Hematopoietic multipotent progenitor cell (in vitro differentiated cells): ENCODE measurements at regions not wholly inside any gene's neighbourhood (a gene's known extent, or its start where the extent isn't known, plus 50 kb on each side); places are given as distances from the start of the nearest gene placed in this dataset.
"Not testable (repeated sequence)": the region's sequence is repeated elsewhere in the genome, so short reads cannot be mapped to it uniquely, and the experiment has no call there.

Experiments used
- DNase-seq, 3 donors: peaks; one replicate each; pipeline ENCODE4 v3.0.0-alpha.2; 2011 to 2015; ENCODE audit warnings: low read depth in 2 of 3, low spot score in 2 of 3

DNA sequence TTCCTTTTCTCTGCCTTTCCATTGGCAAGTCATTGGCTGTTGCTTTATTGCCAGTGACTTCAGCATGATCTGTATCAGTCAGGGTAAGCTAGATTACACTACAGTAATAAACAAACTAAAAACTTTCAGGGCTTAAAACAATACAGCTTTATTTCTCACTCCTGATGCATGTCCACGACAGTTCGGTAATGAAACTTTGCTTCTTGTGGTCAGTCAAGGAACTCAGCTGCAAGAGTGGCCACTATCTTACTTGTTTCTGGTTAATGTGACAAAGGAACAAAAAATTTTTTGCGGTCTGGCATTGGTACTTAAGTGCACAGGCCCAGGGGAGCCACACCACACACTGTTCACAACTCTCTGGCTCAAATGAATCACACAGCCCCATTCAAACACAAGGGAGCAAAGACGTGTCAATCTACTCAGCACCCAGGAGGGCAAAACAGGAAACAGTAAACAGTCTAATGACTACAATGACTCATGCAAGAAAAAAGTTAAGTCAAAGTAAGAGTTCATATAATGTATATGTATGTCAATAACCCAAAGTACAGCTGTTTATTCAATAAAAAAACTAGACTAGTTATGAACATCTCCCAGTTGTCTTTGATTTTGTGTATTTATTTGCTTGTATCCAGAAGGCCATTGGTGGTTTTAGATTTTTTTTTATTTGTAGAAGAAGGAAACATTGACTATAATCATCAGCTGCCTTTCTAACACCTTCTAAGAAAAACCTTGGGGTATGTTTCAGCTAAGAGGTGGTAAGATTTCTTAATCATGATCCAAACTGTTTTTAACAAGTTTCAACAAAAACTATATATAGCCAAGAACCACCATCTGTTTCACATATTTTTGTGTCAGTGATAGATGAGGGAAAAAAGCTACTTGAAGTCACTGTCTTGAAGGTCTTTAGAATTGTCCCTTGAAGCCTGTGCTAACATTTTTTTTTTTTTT is 134.4 kb upstream of the FAM3C start:
- no peak for DNase-seq

DNA sequence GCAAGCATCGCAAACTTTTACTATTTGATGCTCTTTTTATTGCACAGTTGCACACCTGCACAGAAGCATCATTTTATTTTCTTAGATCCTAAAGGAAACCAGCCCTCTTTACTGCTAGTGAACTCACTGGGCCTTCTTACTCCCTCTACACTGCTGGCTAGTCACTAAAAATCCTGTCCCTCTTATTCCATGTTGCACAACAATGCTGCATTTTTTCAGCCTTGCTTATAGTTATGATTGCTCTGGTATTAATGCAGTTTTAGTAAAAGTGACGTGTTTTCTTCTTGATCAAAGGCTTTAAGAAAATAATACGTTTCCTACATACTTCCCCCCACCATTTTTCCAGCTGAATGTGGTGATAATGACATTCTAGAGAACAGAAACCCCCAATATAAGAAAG is 132.9 kb upstream of the FAM3C start:
- DNase-seq = no peak

DNA sequence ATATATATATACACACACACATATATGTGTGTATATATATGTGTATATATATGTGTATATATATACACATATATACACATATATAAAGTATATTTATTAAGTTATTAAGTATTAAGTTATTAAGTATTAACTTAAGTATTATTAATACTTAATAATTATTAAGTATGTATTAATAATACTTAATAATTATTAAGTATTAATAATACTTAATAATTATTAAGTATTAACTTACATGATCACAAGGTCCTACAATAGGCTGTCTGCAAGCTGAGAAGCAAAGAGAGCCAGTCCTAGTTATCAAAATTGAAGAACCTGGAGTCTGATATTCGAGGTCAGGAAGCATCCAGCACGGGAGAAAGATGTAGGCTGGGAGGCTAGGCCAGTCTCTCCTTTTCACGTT is 130.1 kb upstream of the FAM3C start:
- DNase-seq = not testable (repeated sequence)

DNA sequence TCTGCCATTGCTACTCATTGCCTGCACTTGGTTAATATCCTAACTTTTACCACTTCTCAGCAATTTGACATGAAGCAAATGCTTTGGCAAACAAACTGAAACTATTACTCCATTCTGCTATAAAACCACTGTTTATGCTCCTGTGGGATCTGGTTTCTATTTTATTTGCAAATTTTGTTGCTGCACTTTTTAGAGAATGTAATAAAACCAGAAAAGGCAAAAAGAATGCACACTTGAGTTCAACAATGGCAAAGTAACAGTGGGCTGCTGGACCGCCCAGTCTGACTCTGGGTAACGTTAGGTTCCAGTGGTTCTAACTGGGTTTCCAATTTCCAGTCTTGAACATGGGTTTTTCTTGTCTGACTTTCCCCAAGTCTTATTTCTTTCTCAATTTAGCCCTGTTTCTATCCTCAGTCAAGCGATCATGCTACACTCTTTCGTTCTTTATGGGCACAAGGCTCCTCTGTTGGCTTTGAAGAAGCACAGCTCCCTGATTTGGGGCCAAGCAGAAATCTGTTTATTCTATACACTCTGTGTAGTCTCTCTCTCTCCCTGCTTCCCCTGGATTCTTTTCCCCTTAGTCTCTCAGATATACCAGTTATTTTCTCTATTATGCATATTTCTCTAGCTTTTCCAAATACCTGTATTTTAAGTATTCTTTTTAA is 129.2 kb upstream of the FAM3C start:
- DNase-seq = no peak

DNA sequence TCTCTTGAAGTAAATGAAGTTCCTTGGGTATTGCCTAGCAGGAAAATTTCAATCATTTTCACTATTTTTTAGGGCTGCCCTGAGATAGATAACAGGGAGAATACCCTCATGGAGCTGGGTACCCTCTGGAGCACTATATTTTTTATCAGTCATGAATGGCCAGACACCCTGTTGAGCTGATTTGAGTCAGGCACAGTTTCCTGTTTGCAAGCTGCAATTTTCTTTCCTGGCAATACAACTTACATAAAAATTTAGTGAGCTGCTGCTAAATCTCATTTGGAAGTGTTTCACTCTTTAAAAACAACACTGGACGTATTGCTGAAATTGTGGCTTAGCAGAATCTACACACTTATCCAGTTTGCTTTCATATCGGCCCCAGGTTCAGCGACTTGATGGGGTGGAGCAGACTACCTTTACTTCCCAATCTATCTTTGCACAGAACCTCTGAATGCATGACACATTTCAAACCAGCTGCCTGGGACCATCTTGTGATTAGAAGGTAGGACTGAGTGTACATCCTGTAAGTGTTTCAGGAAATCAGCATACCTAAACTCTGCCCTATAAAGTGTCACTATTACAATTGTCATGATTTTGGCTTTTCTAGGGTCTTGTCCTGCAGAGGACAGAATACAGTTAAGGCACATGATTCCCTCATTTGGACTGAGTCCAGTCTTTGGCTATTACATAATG is 125.7 kb upstream of the FAM3C start:
- DNase-seq = no peak

DNA sequence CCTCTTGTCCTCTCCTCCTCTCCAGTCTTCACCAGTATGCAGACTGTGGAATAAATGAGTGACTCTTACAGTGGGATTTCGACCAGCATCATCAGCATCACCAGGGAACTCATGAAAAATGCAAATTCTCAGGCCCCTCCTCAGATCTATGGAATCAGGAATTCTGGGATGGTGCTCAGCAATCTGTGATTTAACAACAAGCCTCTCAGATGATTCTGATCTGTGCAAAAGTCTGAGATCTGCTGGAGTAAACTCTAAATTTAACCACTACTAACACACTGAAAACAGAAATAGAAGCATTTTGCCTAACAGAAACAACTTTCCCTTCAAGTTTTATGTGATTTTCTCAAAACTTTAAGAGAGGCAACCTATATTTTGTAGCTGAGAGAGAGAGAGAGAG is 124.8 kb upstream of the FAM3C start:
- DNase-seq = no peak

DNA sequence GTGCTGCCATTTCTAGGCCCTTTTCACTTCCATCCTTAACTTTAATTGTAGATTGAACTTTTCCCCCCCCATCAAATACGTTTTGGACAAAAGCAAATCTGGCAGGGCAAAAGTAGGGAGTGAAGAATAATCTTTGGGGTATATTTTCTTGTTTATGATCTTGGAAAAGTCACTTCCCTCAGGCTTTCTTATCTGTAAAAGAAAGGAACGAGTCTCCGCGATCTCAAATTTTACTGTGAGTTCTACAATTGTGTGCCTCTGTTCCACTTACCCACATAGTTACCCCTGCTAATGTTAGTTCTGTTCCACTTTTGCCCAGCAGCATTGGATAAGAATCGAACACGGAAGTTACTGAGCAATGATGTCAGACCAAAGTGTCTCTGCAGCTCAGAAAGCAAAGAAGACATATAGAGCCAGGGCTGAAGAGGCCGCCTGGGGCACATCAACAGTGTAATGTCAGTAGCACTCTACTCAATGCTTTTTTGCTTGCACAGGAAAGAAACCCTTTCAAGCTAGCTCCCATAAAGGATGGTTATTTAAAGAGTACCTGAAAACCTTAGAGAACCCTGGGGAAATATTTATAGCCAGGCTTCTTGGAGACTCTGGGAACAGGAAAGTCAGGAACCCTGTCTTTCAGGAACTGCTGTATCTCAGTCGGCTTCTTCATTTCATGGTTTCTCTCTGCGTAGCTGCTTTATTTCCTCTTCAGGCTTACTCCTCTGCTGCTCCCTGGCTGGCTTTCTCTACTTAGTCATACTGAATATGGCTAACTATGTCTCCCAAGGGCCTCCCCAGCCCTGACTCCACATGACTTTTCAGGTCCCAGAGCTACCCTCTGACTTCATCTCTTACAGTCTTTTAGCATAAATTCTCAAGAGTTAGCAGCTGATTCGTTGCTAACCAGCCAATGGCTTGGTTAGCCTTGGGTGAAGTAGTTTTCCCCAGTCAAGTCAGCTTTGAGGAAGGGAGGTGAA is 123.7 kb upstream of the FAM3C start:
- DNase-seq = no peak

DNA sequence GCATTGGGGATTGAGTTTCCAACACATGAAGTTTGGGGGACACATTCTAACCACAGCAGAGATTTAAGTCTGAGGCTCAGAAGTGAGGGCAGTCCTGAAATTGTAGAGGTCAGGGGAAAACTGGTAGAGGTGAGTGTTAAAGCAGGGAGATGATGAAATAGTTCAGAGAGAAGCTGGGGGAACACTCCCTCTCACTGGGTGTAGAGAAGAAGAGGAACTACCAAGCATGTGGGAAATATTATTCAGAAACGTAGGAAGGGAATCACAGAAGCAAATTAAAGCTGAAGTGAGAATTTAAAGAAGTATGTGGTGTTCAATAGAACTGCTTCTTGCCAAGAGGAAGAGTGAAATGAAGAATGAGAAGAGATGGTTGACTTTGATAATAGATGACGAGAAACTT is 121.5 kb upstream of the FAM3C start:
- no peak for DNase-seq

DNA sequence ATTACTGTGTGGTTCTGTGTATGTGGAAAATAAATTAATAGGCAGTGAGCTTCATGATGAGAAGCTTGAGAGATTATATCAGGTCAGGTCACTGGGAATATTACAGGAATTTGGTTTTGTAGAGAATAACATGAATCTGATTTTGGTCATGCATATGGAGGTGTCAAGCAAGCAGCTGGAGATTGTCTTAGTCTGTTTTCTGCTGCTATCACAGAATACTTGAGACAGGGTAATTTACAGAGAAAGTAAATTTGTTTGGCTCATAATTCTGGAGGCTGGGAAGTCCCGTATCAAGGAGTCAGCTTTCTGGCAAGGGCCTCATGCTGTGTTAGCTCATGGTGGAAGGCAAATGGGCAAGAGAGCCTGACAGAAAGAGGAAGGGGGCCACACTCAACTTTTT is 120.7 kb upstream of the FAM3C start:
- no peak for DNase-seq

DNA sequence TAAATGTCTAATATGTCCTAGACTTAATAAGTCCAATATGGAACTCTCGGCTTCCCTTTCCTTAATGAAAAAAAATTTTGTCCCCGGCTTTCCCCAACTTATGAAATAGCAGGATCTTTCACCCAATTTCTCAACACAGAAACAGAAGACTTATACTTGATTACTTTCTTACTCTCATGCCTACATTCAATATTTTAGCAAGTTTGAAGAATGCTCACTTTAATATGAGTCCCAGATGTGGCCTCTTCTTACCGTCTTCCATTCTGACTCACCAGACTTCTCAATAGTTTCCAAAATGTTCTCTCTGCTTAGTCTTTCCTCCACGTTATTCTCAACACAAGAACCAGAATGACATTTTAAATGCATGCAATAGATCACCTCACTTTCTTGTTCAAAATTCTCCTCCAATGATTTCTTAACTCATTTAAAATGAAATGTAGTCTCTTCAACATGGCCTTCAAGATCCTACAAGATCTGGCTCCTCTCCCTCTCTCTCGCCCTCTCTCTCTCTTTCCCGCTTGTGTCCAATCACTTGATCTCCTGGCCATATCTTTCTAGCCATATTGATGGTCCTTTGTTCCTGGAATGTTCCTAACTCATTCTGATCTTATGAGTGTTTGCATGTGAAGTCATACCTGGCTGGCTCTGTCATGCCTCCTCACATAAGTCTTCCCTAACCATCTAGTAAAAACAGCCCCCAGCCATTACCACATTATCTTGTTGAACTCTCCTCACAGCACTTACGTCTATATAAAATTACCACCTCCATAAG is 119.7 kb upstream of the FAM3C start:
- no peak for DNase-seq

DNA sequence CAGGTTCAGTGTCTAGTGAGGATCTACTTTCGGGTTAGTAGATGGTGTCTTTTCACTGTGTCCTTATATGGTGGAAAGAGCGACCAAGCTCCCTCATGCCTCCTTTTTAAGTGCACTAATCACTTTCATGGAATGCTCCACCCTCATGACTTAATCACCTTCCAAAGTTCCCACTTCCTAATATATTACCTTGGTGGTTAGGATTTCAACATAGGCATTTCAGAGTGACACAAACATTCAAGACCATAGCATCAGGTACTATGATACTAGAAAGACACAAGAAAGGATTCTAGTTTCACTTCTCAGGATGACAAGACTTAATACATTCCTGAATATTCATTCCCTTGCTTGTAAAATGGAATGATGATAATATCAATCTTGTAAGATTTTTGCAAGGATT is 119.1 kb upstream of the FAM3C start:
- no peak for DNase-seq

DNA sequence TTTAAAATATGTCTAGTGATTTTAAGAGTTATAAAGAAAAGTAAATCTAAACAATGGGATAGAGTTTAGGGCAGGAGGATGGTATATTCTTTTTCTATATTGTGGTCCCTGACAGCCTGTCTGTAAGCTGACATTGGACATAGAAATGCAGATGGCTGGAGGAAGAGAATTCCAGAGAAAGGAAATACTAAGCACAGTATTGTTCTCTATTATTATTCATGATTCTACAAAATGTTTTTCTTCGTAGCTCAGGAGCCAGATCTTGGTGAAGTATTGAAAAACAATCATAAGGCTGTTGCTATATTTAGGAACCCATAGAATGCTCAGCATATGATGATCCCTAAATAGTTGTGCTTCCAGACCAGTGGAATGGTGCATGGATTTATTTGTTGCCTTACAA is 117.0 kb upstream of the FAM3C start:
- DNase-seq = no peak

DNA sequence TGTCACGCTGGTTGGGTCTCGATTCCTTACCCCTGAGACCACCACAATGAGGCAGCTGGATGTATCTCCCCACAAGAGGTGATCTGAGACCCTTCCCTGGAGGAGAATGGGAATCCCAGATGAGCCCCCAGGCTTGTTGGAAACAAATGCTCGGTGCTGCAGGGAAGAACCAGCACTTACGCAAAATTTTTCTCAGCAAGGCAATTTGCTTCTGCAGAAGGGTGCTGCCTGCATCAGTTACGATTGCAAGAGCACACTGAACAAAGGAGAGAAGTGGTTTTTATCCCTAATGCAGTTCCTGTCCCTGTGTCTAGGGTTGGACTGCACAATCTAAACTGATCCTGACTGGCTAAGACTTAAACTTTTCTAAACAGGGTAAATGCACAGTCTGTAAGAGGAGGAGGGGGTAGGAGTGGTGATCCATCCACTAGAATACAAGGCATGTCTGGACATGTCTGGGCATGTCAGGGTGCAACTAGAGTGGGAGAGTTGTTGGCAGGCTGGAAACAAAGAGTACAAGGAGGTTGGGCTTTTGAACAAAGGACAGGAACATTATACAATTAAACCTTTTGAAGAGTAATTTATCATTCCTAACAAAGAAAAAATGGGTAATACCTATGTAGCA is 114.9 kb upstream of the FAM3C start:
- no peak for DNase-seq

DNA sequence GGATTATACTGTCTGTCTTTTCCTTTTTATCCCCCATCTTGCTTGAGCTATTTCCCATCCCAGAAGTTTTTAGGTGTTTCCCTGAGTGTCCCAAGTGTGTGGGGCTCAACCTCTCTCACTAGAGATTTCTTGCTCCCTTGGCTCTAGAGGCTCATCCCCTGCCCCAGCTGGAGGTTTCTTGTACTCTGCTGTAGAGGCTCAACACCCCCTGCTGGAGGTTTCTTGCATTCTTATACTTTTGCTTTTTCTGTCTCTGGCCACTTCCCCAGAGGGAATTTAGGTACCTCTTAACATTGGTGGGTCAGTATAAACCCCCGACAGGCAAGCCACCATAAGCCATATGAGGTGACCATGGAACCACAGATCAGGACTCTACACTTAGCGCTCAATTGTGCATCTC is 114.2 kb upstream of the FAM3C start:
- no peak for DNase-seq

DNA sequence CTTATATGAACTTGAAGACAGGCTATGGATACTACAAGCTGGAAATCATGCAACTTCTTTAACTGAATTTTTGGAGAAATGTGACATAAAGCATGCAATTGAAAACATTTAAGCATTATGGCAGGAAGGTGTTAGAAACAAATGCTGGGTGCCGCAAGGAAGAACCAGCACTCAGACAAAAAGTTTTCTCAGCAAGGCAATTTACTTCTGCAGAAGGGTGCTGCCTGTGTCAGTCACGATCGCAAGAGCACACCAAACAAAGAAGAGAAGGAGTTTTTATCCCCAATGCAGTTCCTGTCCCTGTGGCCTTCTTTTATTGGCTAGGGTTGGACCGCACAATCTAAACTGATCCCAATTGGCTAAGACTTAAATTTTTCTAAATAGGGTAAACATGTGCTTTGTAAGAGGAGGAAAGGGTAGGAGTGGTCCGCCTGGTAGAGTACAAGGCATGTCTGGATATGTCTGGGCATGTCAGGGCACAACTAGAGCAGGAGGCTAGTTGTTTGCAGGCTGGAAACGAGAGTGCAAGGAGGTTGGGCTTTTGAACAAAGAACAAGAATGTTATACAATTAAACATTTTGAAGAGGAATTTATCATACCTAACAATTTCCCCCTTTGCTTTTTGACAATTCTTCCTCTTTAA is 109.6 kb upstream of the FAM3C start:
- no peak for DNase-seq

DNA sequence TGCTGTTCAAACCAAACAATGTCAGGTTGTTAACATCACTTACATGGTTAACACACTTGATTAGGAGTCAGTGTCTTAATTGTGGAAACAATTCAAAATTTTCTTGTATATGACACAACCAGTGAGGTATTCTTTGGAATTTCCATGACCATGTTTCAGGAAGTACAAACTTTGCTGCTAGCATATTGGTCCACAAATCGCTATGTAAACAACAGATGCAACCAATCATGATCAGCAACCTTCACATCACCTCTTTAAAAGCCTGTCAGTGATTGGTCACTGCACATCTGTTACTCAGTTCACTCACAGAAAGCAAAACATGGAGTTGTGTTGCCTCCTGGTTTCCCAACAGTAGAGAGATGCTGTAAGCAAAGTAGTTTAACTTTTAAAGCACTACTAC is 108.9 kb upstream of the FAM3C start:
- no peak for DNase-seq

DNA sequence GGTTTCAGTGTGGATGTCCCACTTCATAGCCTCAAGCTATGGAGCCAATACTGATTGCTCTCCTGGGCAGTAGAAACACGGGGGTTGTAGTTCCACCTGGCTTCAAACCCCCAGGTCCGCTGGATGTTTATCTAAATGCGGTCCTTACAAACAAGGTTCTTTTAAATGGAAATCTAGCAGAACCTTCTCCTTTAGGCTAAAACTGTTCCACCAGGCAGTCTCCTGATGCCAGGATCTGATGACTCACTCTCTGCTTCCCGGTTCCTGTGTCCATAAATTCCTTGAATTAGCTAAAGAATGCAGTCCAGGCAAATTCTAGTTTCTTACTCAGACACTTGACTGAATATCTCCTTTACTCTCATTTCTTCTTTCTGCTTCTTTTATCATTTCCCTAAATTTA is 108.4 kb upstream of the FAM3C start:
- no peak for DNase-seq

DNA sequence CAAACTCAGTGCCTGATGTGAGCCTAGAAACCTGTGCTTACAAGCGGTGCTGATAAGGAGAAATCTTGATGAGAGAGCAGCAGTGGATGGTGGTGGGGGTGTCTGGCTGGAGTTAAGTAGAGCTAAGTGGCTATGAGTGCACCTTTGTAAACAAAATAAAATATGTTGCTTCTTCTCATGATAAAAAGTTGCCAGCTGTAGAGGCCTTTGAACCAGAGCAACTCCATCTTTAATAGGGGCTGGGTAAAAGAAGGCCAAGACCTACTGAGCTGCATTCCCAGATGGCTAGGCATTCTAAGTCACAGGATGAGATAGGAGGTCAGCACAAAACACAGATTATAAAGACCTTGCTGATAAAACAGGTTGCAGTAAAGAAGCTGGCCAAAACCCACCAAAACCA is 107.6 kb upstream of the FAM3C start:
- no peak for DNase-seq

DNA sequence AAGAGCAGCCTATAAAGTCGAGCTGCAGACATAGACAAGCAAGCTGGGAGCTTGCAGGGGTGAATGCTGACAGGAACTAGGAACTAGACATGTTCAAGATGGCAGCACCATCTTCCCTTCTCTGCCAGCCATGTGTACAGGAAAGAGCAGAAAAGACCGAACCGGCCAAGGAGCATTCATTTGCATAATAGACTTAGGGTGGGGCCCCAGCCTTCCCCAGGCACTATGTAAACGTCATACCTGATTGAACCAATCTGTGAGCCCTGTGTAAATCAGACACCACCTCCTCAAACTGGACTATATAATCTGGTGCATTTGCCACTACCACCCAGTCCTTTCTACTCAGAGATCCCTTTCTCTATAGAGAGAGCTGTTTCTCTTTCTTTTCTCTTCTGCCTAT is 106.9 kb upstream of the FAM3C start:
- no peak for DNase-seq
